NK-92 (cell line): ENCODE measurements at regions not wholly inside any gene's neighbourhood (a gene's known extent, or its start where the extent isn't known, plus 50 kb on each side); places are given as distances from the start of the nearest gene placed in this dataset.

Experiments
- DNase-seq: peaks from one replicate; lab custom pipeline; 2025; ENCODE audit not compliant: unreplicated experiment; lab: John Stamatoyannopoulos, UW

GRCh38 chrX:28042826-28043564 lies 61.7 kb upstream of the DCAF8L1 start:
- no peak for DNase-seq

- no peak for DNase-seq
Measured at GRCh38 chrX:28042260-28042659, 61.0 kb upstream of the DCAF8L1 start.

- DNase-seq = no peak
Measured at GRCh38 chrX:28039258-28039657, 58.0 kb upstream of the DCAF8L1 start.
